Stomach (tissue), 4 donors: ENCODE measurements at regions not wholly inside any gene's neighbourhood (a gene's known extent, or its start where the extent isn't known, plus 50 kb on each side); places are given as distances from the start of the nearest gene placed in this dataset.

ENCODE experiments used
- POLR2A ChIP-seq, 4 donors: fragments of 450-650 bp; IDR thresholded peaks; one replicate each; pipeline ENCODE4 v1.6.1; 2016; ENCODE audit warnings: antibody characterized with exemption in 4 of 4, control low read depth in 2 of 4, mild to moderate bottlenecking in 1 of 4, moderate library complexity in 1 of 4
- TF ChIP-seq, protein P1 (sequence below), 7 experiments: fragments of 450-650 bp in 4 of 7; fragments of 200-600 bp in 3 of 7; sonication (generic) in 3 of 7; IDR thresholded peaks; one replicate each; pipeline ENCODE4 v1.5.1; 2016 to 2019; ENCODE audit warnings: antibody characterized with exemption in 7 of 7, control low read depth in 2 of 7, mild to moderate bottlenecking in 1 of 7

- TF ChIP-seq, protein P1, sequence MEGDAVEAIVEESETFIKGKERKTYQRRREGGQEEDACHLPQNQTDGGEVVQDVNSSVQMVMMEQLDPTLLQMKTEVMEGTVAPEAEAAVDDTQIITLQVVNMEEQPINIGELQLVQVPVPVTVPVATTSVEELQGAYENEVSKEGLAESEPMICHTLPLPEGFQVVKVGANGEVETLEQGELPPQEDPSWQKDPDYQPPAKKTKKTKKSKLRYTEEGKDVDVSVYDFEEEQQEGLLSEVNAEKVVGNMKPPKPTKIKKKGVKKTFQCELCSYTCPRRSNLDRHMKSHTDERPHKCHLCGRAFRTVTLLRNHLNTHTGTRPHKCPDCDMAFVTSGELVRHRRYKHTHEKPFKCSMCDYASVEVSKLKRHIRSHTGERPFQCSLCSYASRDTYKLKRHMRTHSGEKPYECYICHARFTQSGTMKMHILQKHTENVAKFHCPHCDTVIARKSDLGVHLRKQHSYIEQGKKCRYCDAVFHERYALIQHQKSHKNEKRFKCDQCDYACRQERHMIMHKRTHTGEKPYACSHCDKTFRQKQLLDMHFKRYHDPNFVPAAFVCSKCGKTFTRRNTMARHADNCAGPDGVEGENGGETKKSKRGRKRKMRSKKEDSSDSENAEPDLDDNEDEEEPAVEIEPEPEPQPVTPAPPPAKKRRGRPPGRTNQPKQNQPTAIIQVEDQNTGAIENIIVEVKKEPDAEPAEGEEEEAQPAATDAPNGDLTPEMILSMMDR (IDR thresholded peaks at IDR 0.05): no peak
- TF ChIP-seq POLR2A (IDR thresholded peaks at IDR 0.05): no peak
Observed at GRCh38 chr17:5825717-5826330, 241.5 kb upstream of the NLRP1 start.
